ENCODE measurements at regions not wholly inside any gene's neighbourhood (a gene's known extent, or its start where the extent isn't known, plus 50 kb on each side); places are given as distances from the start of the nearest gene placed in this dataset.
A peak's percentile ranks its signal among the peaks of the same experiment; 100 is the strongest.

DNA sequence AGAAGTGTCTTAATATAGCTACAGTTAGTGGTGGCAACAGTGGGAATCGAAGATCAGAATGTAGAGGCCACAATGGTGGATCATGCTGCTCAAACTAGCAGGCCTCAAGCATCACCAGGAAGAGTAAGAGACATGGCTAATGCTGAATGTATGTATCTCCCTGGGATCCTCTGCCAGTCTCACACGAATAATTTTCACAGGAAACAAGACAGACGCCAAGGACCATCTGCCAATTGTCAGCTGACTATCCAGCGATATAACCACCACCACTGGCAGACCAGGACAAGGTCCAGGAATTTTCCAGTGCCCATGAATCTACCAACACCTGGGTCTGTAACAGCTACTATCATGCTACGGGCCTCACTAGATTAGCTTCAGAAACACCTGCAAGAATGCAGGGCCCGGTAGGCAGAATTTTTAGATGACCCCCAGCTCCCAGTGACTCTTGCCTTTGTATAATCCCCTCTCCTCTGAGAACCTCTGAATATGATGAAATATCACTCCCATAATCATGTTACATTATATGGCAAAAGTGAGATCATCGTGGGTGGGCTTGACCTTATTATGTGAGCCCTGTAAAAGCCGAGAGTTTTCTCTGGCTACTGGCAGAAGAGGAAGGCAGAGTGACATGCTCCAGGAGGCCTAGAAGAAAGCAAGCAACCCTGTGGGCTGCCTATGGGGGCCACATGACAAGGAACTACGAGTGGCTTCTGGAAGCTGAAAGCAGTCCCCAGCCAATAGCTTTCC is 429.8 kb downstream of the BCOR start:
- DNase-seq (ENCODE audit: low read depth in 2 of 2) = no peak

DNA sequence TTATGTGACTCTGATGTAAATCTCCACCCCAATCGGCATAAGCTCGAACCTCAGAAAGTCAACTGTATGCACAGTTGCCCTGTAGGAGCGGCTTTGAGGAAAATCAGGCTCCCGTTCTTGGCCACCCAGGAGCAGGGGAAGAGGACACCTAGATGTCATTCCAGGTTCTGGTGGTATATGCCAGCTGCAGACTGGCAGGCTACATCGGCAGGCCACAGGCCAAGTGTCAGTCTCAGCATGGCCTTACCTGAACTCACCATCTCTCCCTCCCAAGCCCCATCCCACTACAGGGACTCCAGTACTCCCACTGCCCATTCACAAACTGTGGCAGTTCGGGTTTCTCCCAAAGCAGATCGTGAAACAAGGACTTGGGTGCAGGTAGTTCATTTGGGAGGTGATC is 428.1 kb downstream of the BCOR start:
- DNase-seq (ENCODE audit: low read depth in 2 of 2) = no peak

DNA sequence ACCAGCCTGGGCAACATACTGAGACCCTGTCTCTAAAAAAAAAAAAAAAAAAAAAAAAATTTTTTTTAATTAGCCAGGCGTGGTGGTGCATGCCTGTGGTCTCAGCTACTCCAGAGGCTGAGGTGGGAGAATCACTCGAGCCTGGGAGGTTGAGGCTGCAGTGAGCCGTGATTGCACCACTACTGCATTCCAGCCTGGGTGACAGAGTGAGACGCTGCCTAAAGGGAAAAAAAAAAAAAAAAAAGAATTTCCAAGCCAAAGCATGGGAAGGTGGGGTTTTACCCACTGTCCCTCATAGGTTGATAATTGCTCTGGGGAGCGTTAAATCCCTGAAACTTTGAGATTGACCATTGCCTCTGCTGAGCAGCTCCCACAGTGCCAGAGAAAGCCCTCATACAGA is 427.5 kb downstream of the BCOR start:
- no peak for DNase-seq (ENCODE audit: low read depth in 2 of 2)

DNA sequence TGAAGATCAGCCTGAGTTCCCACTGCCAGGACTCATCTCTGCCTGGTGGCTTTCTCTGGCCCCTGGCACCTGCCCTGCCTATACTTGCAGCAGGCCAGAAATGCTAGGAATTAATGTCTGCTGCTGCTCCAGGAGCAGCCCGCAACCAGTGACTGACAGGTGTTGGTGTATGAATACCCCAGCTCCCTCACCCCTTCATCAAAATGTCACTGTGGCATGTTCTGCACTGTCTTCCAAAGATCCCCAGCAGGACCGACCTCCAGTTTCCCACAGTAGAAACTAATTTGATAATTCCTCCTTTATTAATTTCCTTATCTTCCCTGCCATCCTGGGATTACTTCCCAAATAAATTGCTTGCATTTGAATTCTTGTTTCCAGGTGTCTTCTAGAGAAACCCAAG is 425.4 kb downstream of the BCOR start:
- DNase-seq (ENCODE audit: low read depth in 2 of 2) = no peak

DNA sequence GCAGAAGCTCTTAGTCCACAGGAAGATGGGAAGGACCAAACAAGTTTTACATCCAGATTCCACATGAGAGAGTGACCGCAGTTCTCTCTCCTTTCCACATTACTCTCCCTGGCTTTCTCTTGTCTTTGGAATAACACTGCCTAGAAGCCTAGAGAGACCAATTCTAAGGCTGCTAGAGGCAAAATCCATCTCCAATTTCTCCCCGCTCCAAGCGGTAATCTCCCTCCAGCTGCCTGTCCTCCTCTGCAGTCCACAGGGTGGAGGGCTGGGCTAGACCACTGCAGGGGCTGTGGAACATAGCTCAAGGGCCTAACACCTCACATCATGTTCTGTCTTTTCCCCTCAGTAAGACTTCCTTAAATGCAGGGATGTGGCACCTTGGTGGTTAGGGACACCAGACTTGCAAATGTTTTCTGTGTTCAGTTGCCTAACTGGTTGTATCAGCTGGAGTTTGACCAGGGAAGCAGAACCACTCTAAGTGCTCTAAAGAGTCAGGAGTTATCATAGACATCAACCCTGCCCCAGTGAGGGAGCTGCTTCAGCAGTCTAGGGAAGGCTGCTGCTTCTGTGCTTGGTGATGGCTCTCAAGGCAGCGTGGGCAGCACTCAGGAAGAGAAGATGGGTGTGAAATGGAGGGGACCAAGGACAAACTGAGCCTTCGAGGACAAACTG is 423.1 kb downstream of the BCOR start:
- DNase-seq (ENCODE audit: low read depth in 2 of 2) = no peak

DNA sequence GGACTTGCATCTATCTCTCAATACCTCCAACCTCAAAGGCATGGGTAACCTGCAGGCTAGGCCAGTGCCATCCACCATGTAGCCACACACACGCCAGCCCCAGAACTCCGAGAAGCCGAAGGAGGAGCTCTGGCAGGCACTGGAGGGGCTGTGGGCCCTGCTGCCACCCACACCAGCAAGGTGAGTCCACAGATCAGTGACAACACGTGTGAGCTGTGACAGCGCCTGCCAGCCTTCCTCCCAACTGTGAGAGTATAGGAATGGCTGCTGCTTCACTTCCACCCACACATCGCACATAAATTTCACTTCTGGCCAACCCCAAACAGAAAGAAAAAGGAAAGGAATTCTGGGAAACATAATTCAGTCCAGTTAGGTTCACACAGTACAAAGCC is 422.6 kb downstream of the BCOR start:
- DNase-seq (ENCODE audit: low read depth in 2 of 2) = no peak

DNA sequence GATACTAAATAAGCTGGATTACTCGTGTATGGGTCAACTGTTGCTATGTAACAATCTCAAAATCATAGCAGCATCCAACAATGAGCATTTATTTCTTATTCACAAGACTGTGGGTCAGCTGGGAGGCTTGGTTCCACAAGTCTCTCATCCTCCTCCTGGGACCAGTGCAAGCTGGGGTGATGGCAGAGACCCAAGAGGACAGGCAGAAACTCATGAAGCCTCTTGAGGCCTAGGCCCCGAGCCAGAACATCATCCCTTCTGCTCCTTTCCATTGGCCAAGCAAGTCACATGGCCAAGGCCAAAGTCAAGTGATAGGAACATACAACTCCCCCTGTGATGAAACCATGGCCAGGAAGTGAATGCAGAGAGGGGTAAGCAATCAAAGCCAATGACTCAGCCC is 422.1 kb downstream of the BCOR start:
- DNase-seq (ENCODE audit: low read depth in 2 of 2) = no peak

DNA sequence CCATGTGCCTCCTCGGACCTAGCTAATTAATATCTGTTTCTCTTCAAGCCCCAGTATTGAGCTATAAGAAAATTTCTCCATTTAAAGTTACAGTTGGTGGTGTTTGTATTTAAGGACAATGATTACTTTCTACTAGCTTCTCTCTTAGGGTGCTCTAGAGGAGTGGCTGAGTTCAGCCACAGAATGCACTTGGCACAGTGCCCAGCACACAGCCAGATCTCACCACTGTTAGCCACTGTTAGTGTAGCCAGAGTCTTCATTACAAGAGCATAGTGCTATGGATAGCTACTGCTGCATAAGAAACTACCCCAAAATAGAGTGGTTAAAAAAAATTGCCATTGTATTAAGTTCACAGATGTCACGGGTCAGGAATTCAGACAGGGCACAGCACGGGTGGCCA is 421.3 kb downstream of the BCOR start:
- no peak for DNase-seq (ENCODE audit: low read depth in 2 of 2)

DNA sequence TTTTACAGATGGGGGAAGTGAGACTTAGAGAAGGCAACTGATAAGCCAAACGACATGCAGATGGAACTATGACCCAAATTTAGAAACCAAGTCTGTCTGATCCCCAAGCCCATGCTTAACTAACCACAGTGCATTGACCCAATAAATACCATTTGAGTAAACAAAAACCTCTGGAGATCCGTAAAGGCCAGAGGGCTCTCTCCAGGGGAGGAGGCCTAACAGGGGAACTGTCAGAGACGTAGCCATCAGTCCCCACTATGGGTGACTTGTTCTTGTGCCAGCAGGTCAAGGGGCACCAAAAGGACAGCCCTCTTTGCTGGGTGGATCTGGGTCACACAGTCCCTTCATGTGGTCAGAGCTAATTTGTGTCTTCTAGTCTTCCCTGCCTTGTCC is 420.2 kb downstream of the BCOR start:
- no peak for DNase-seq (ENCODE audit: low read depth in 2 of 2)

DNA sequence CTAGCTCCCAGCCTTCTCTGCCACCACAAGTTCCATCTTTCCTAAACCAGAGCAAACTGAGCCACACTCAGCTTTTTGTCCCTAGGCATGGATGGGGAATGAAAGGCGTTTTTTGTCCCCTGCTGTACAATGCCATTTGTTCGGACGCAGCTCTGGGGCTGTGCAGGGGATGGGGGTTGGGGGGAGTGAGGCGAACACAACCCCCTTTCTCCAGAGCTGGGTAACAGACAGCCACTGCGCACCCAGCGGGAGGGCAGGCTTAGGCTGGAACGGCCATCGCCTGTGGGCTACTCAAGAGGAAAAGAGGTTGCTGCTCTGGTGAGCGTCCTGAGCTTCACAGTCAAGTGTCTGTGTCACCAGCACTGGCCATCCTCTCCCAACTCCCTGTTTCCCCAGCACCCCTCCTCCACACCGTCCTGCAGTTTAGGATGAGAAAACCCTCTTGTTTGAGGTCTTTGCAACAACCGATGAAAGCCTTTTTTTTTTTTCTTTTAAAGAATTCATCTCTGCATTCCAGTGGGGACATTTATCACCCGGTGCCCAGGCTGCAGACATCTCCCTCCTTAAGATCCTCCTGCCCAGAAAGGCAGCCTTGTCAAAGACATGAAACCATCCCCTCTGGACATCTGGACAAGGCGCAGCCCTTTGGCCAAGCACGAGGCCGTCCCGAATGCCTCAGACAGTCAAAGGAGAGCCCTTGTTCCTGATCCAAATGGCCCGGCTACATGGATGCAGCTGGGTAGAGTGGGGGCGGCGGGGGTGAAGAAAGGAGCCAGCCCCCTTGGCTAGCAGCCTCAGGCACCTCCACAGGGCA is 419.6 kb downstream of the BCOR start:
- no peak for DNase-seq (ENCODE audit: low read depth in 2 of 2)

DNA sequence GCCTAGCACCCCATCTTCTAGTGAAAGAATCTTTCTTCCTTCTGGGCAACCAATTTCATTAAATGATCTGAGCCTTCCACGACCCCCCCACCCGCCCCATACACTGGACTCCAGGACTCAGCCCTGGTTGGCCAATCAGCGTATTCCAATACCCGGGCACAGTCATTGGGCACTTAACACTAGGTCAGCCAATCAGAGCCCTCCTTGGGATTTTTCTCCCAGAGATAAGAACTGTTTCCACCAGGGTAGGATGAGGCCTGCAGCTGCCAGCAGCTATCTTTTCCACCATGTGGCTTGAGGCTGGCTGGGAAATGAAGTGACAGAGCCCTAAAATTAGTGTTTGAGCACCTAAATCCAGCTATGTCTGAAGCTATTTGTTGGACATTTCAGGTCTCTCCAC is 418.8 kb downstream of the BCOR start:
- no peak for DNase-seq (ENCODE audit: low read depth in 2 of 2)

DNA sequence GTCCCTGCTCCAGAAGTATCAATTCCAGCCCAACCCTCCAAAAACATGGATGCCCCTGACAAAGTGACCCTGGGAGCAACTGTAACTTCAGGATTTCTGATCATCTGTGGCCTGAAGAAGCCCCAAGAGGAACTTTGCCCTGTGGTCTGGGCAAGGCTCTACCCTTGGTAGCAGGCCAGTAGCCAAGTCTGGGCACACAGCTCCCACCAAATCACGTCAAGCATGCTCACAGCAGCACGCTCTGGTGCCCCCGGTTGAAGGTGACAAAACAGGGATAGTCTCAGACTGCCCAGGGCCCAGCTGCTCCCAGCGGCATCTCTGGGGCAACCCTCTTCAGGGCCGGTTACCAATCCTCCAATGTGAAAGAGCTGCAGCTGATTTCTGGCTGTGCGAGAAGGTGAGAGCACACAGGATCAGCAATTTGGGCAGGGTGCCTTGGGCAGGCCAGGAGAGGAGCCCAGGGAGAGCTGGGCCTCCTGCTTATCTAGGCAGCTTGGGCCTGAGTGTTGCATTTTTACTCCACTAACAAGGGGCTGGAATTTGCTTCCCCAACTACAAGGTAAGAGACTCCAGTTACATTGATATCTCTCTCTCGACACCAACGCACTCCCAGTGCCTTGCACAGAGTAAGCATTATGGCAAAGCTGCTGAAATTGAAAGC is 418.1 kb downstream of the BCOR start:
- no peak for DNase-seq (ENCODE audit: low read depth in 2 of 2)

DNA sequence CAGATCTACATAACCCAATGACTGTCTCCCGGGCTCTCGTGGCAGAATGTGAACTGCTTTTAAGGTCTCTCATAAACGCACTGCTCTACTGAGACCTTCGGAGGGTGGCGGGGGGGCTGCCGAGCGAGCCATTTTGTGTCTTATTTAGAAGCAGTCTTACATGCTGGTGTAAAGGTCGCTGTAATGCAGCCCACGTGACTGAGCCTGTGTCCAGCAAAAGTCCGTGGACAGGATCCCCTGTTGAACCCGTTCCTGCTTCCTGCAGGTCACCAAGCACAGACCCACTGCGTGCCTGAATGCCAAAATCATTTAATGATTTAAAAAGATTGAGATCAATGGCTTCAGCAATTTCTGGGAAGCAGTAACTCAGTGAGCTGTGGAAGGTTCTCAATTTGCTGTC is 415.9 kb downstream of the BCOR start:
- no peak for DNase-seq (ENCODE audit: low read depth in 2 of 2)

DNA sequence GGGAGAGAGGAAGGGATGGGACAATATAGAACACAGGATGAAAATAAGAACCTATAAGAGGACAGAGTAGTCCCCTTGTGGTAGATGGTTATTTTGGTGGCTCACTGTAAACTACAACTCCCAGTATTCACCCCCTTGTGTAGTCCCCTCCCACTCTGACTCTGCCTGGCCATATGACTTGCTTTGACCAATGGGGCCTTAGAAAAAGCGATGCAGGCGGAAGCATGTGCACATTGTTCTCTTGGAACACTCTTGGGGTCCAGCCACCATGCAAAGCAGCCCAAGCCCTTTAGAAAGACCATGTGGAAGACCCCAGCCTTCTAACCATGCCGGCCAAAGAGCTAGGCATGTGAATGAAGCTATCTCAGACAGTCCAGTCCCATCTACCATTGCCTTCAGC is 415.0 kb downstream of the BCOR start:
- no peak for DNase-seq (ENCODE audit: low read depth in 2 of 2)

DNA sequence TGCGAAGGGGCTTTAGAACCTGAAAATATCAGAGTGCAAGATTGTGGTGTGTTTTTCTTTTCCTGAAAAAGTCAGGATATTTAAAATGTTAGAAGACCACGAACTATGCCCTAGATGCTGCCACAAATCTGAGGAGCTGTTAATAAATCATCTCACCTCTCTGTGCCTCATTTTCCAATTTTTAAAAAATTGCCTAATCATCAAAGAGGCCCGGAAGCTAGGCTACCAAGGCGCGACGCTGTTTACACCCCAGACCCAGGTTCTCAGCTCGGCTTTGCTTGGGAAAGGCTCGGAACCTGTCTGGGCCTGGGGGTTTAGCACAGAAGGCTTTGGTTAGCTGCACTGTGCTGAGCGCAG is 409.6 kb downstream of the BCOR start:
- DNase-seq (ENCODE audit: low read depth in 2 of 2) = no peak

DNA sequence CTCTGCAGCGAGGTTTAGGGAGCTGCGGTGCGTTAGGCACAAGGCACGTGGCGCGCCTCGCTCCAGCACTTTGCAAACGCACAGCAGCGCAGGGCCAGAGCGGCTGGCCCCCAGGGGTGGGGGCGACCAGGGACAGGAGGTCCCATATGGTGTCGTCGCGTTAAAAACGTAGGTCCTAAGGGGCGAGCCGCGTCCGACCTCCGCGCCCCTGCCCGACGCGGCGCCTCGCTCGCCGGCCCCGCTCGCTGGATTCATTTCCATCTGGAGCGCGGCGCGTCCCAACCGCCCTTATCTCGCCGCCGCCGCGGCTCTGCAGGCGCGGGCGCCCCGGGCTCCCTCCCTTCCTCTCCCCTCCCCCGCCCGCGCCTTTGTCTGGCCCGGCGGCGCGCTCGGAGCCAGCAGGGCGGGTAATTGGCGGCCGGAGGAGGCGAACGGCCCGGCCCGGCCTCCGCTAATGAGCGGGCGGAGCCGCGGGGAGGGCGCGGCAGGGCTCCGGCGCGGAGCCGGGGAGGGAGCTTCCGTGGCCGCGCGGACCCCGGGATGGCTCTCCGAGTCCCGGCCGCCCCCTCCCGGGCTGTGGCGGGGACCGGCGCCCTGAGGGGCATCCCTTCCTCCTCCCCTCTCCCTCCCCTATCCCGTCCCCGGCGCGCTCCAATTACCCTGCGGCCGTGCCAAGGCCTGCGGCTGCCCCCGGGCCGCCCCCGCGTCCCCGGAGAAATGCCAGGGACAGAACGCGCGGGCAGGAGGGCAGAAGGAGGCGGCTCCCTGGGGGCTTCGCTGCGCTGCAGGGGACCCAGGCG is 409.0 kb downstream of the BCOR start:
- peak in 1 of 2 donors; percentile 12 for DNase-seq (ENCODE audit: low read depth in 2 of 2)

DNA sequence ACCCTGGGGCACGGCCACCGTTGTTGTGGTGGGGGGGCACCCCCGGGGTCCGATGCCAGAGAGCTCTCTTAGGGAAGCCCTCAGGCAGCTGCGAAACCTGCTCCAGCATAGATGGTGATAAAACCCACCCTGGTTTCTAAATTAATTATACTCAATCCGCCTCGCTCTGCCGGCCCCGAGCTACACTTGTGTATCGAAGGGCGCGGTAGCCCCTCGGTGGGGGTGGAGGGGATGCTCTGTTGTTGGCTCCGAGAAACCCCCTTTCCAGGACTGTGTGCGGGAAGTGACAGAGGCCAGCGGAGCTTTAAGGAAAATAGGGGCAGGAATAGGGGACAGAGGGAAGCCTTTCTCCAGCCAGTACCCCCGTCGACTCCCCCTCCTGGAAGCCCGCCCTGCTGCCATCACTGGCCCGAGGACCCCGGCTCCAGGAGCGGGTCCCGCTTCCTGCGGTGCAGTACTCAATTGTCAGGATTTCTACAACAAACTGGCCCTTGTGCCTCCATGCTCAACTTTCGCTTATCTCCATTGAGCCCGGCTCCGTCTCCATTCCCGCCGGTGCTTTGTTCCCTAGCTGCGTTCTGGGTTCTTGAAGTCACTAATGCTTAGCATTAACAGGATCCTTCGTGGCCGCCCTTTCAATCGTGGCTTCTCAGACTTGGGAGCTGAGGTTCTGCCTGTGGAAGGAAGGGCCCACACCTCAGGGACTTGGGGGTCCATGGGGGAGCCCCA is 408.2 kb downstream of the BCOR start:
- DNase-seq (ENCODE audit: low read depth in 2 of 2) = no peak

DNA sequence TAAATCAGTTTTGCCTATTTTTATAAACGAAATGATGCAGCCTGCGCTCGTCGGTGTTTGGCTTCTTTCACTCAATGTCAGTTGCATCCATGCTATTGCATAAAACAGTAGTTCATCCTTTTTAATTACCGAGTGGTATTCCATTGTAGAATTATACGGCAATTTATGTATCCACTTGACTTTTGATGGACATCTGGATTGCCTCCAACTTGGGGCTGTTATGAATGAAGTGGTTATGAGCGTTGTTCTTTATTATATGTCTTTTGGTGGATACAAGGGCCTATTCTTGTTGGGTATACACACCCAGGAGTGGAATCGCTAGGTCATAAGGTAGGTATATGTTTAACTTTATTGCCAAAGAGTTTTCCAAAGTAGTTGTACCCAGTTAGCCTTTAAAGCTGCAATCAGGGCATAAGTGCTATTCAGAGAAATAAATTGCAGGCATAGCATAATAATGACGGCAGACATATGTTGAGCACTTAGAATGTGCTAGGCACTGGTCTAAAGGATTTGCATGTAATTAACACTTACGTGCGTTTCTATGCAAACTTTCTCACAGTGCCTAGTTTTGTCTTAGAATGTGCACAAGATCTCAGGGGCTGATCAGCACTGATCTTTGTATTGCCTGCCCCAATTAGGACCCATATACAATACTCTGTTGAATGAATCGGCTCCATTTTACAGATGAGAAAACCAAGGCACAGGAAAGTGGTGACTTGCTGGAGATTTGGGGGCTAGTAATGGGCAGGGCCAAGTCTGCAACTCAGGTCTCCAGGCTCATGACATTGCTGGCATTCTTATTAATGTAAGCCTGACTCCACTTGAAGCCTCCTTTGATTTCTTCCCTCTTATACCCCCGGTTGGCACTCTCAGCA is 407.0 kb downstream of the BCOR start:
- DNase-seq (ENCODE audit: low read depth in 2 of 2) = no peak

DNA sequence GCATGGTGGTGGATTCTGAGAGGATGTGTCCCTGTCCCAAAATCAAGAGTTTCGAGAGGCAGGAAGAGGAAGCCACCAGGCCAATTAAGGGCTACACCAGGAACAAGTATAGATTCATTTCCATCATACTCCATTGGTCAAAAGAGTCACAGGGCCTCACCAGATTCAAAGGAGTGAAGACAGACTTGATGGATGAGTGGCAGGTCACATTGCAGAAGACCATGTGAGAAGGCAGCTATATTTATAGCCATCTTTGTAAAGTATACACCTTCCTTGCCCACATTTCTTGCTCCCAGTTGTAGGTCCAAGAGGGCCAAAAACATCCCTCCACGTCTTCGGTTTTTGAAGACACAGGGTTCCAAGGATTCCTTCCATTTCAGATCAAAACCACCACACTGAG is 406.0 kb downstream of the BCOR start:
- DNase-seq (ENCODE audit: low read depth in 2 of 2) = no peak

DNA sequence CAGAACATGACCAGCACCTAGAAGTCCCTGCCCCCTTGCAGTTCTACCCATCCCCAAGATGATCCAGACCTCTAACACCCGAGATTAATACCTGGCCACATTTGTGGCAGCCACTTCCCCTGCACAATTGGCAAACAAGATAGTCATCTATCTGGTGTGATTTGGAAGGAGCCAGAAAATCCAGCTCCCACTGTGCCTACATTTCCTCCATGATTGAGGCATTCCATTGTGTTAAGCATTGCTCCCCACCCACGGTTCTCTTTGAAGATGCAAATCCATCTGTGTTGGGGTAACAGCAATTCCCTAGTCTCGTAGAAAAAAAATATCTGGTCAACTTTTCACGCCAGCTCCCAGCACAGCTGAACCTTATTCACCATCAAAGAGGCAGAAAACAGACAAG is 405.0 kb downstream of the BCOR start:
- DNase-seq (ENCODE audit: low read depth in 2 of 2) = no peak
